Activated CD8-positive, alpha-beta T cell treated with anti-CD3 and anti-CD28 coated beads for 36 hours (primary cell): ENCODE measurements at regions not wholly inside any gene's neighbourhood (a gene's known extent, or its start where the extent isn't known, plus 50 kb on each side); places are given as distances from the start of the nearest gene placed in this dataset.

Experiments
- ATAC-seq: fragments of 200-7000 bp; cut with Tn5 transposase; one replicate; pipeline ENCODE4 v1.10.0; 2021; ENCODE audit warnings: mild to moderate bottlenecking, moderate library complexity
- CTCF ChIA-PET: fragments of 350-600 bp; sonication (Branson Sonifier 250); formaldehyde crosslinking; loops from one replicate; lab custom pipeline; 2021; ENCODE audit warnings: antibody characterized with exemption; lab: Charles Lee
- POLR2A ChIA-PET: fragments of 350-600 bp; sonication (Branson Sonifier 250); formaldehyde crosslinking; loops from one replicate; lab custom pipeline; 2021; ENCODE audit warnings: antibody characterized with exemption; lab: Charles Lee
- DNase-seq: peaks from one replicate; pipeline ENCODE4 v3.0.0-alpha.2; 2020
- H3K27ac Mint-ChIP-seq: one replicate; pipeline ENCODE4 v1.8.0; 2021; ENCODE audit warnings: mild to moderate bottlenecking, mixed read lengths
- H3K27me3 Mint-ChIP-seq: one replicate; pipeline ENCODE4 v1.8.0; 2021; ENCODE audit warnings: mixed read lengths
- H3K36me3 Mint-ChIP-seq: one replicate; pipeline ENCODE4 v1.8.0; 2021; ENCODE audit warnings: low read depth, mixed read lengths
- H3K4me1 Mint-ChIP-seq: one replicate; pipeline ENCODE4 v1.8.0; 2021; ENCODE audit warnings: low read depth, mixed read lengths
- H3K4me3 Mint-ChIP-seq: one replicate; pipeline ENCODE4 v1.8.0; 2021; ENCODE audit warnings: mild to moderate bottlenecking, moderate library complexity, mixed read lengths
- H3K9me3 Mint-ChIP-seq: one replicate; pipeline ENCODE4 v1.8.0; 2021; ENCODE audit warnings: mixed read lengths
- intact Hi-C: fragments of 100-400 bp; cut with micrococcal nuclease; formaldehyde crosslinking; loops from one replicate; pipeline ENCODE4 v1.10.0; 2022
- TF ChIP-seq, protein P1 (sequence below): fragments of 200-600 bp; IDR thresholded peaks from one replicate; pipeline ENCODE4 v1.8.0; 2022; ENCODE audit warnings: antibody characterized with exemption, mild to moderate bottlenecking

DNA sequence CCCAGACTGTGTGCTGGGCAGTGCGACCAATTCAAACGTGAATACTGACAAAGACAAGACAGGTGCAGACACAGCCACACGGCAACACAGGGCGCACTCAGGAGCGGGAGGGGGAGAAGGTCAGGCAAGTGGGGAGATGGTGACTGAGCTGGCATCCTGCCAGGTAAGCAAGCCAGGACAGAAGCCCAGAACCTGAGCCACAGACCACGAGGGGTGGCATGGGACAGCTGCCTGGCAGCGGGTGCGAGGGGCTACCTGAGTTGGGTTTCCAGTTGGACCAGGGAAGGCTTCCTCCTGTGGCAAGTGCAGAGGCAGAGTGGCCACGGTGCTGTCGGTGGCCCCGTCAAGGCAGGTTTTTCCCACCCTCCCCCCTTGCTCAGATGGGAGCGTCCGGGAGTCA is 215.2 kb upstream of the ARID1B start:
- intact Hi-C loops = loop anchor here (5.0 kb wide), 1 partner anchor 100 kb away; no protein-coding TSS in a partner anchor
- Mint-ChIP-seq H3K27ac (no peak overlapping the region), H3K4me1 (no peaks in the 10 kb centered on the region), H3K4me3 (no peak overlapping the region), H3K9me3 (peaks cover 4% of the 10 kb centered on the region), H3K36me3 (no peaks in the 10 kb centered on the region), H3K27me3 (peaks cover 7% of the 10 kb centered on the region)
- TF ChIP-seq, protein P1, sequence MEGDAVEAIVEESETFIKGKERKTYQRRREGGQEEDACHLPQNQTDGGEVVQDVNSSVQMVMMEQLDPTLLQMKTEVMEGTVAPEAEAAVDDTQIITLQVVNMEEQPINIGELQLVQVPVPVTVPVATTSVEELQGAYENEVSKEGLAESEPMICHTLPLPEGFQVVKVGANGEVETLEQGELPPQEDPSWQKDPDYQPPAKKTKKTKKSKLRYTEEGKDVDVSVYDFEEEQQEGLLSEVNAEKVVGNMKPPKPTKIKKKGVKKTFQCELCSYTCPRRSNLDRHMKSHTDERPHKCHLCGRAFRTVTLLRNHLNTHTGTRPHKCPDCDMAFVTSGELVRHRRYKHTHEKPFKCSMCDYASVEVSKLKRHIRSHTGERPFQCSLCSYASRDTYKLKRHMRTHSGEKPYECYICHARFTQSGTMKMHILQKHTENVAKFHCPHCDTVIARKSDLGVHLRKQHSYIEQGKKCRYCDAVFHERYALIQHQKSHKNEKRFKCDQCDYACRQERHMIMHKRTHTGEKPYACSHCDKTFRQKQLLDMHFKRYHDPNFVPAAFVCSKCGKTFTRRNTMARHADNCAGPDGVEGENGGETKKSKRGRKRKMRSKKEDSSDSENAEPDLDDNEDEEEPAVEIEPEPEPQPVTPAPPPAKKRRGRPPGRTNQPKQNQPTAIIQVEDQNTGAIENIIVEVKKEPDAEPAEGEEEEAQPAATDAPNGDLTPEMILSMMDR = no peak
- ChIA-PET CTCF (no interaction called here), POLR2A (no interaction called here)
- DNase-seq = no peak
- no peak for ATAC-seq

DNA sequence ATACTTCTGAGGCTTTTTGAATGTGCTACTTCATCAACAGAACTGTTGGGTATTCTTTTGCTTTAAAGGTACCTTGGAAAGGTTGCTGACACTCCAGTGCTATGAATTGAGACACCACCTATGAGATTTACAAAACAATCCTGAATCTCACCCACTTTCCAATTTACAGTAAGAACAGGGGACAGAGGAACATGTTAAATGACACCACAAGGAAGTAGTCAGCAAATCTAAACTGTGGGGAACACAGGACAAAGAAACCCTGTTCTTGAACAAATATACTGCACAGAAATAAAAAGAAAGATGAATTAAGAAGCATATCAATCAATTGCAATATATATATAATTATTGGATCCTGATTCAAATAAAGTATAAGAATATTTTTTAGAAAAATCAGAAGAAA is 216.7 kb upstream of the ARID1B start:
- TF ChIP-seq, protein P1 = no peak
- ChIA-PET CTCF (no interaction called here), POLR2A (no interaction called here)
- H3K9me3 Mint-ChIP-seq = peaks cover 4% of the 10 kb centered on the region
- intact Hi-C loops = loop anchor here (5.0 kb wide), 1 partner anchor 102 kb away; no protein-coding TSS in a partner anchor
- H3K4me1 Mint-ChIP-seq = peaks cover under 1% of the 10 kb centered on the region
- H3K27me3 Mint-ChIP-seq = peaks cover 6% of the 10 kb centered on the region
- no peaks in the 10 kb centered on the region for H3K36me3 Mint-ChIP-seq
- no peak overlapping the region for H3K27ac Mint-ChIP-seq
- ATAC-seq (no peak), DNase-seq (no peak)
- no peak overlapping the region for H3K4me3 Mint-ChIP-seq

DNA sequence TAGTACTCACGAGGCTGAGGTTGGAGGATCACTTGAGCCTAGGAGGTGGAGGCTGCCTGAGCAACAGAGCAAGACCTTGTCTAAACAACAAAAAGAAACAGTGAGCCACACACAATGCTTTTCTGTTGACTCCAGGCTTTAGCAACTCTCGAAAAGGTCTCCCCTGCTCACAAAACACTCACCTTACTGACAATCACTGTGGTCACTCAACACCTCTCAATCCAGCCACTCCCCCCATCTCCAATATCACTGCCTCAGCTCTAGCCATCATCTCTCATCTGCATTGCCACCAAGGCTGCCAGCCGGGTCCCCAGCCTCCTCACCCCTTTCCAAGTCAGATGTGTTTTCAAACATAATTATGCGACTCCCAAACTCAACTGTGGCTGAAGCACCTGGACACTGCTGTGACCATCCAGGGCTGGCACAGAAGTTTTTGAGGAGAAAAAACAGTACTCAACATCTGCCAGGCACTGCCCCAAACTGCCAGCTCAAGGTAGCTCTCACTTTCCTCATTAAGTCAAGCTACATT is 218.0 kb upstream of the ARID1B start:
- Mint-ChIP-seq H3K27ac (no peak overlapping the region), H3K4me1 (peaks cover 4% of the 10 kb centered on the region)
- CTCF ChIA-PET = interaction anchor here (1.1 kb wide), 1 partner anchor 625 kb away, joined by 3 read pairs; no protein-coding TSS in a partner anchor

DNA sequence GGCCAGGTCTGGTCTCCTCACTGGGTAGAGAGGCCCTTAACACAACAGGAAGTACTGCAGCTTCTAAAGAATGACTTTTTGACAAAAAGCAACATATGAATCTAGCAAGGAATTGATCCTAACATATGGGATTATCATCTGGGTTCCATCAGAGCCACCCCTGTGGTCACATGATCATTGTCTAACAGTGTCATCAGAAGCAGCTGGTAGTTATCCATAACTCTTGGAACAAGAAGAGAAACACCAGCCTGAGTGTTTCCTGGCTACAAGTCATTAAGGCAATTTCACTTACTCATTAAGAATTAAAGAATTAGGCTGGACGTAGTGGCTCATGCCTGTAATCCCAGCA is 219.3 kb upstream of the ARID1B start:
- Mint-ChIP-seq H3K4me3 (no peak overlapping the region), H3K4me1 (peaks cover 4% of the 10 kb centered on the region), H3K9me3 (peaks cover 4% of the 10 kb centered on the region), H3K27ac (no peak overlapping the region), H3K36me3 (no peaks in the 10 kb centered on the region), H3K27me3 (peaks cover 4% of the 10 kb centered on the region)
- intact Hi-C loops = no loop called here
- DNase-seq = no peak
- TF ChIP-seq, protein P1 = no peak
- ChIA-PET POLR2A (no interaction called here), CTCF (interaction anchor here (1.1 kb wide), 1 partner anchor 9 kb away, joined by 3 read pairs; no protein-coding TSS in a partner anchor)
- ATAC-seq = no peak

More for the DNA sequence above, 218.0 kb upstream of the ARID1B start:
- Mint-ChIP-seq H3K27me3 (peaks cover 6% of the 10 kb centered on the region), H3K4me3 (no peak overlapping the region), H3K9me3 (peaks cover 4% of the 10 kb centered on the region), H3K36me3 (no peaks in the 10 kb centered on the region)
- DNase-seq = no peak
- TF ChIP-seq, protein P1 = no peak
- intact Hi-C loops = no loop called here
- ATAC-seq = no peak
- POLR2A ChIA-PET = no interaction called here

- TF ChIP-seq, protein P1 = no peak
- H3K9me3 Mint-ChIP-seq = peaks cover 4% of the 10 kb centered on the region
- peaks cover 4% of the 10 kb centered on the region for H3K27me3 Mint-ChIP-seq
- no peak overlapping the region for H3K27ac Mint-ChIP-seq
- H3K4me3 Mint-ChIP-seq = no peak overlapping the region
- ATAC-seq (no peak), DNase-seq (no peak)
- no peaks in the 10 kb centered on the region for H3K36me3 Mint-ChIP-seq
- ChIA-PET CTCF (interaction anchor here (1.1 kb wide), 1 partner anchor 9 kb away, joined by 3 read pairs; no protein-coding TSS in a partner anchor), POLR2A (no interaction called here)
- intact Hi-C loops = no loop called here
- H3K4me1 Mint-ChIP-seq = peaks cover 4% of the 10 kb centered on the region
Observed at GRCh38 chr6:156557251-156557910, 219.8 kb upstream of the ARID1B start.
